ENCODE measurements at regions not wholly inside any gene's neighbourhood (a gene's known extent, or its start where the extent isn't known, plus 50 kb on each side); places are given as distances from the start of the nearest gene placed in this dataset.

- no peaks in the 10 kb centered on the region for H3K9me3 ChIP-seq (ENCODE audit: control insufficient read depth, low read length, poor library complexity, severe bottlenecking)
- Mint-ChIP-seq H3K27ac (no peak overlapping the region), H3K4me3 (no peak overlapping the region), H3K27me3 (no peaks in the 10 kb centered on the region), H3K36me3 (ENCODE audit: low read depth) (no peaks in the 10 kb centered on the region), H3K4me1 (no peaks in the 10 kb centered on the region)
- no peak for DNase-seq
- ATAC-seq = no peak
These were observed 326.4 kb downstream of the MEI4 start for GRCh38 chr6:77979204-77979603.

GRCh38 chr6:77986380-77987034 lies 333.7 kb downstream of the MEI4 start:
- no peaks in the 10 kb centered on the region for H3K4me1 Mint-ChIP-seq
- H3K9me3 ChIP-seq (ENCODE audit: control insufficient read depth, low read length, poor library complexity, severe bottlenecking) = no peaks in the 10 kb centered on the region
- no peak for DNase-seq
- no peak for ATAC-seq
- no peak overlapping the region for H3K27ac Mint-ChIP-seq
- no peak overlapping the region for H3K4me3 Mint-ChIP-seq
- no peaks in the 10 kb centered on the region for H3K36me3 Mint-ChIP-seq (ENCODE audit: low read depth)
- H3K27me3 Mint-ChIP-seq = no peaks in the 10 kb centered on the region

- DNase-seq (no peak), ATAC-seq (no peak)
- Mint-ChIP-seq H3K27ac (no peak overlapping the region), H3K27me3 (no peaks in the 10 kb centered on the region), H3K4me1 (no peaks in the 10 kb centered on the region), H3K4me3 (no peak overlapping the region), H3K36me3 (ENCODE audit: low read depth) (no peaks in the 10 kb centered on the region)
- H3K9me3 ChIP-seq (ENCODE audit: control insufficient read depth, low read length, poor library complexity, severe bottlenecking) = no peaks in the 10 kb centered on the region
These were observed 334.2 kb downstream of the MEI4 start for GRCh38 chr6:77987035-77987384.

GRCh38 chr6:78010130-78010529 lies 357.3 kb downstream of the MEI4 start:
- Mint-ChIP-seq H3K36me3 (ENCODE audit: low read depth) (no peaks in the 10 kb centered on the region), H3K4me1 (no peaks in the 10 kb centered on the region), H3K27me3 (no peaks in the 10 kb centered on the region), H3K27ac (no peak overlapping the region), H3K4me3 (no peak overlapping the region)
- no peak for DNase-seq
- H3K9me3 ChIP-seq (ENCODE audit: control insufficient read depth, low read length, poor library complexity, severe bottlenecking) = no peaks in the 10 kb centered on the region
- ATAC-seq = no peak

DNA sequence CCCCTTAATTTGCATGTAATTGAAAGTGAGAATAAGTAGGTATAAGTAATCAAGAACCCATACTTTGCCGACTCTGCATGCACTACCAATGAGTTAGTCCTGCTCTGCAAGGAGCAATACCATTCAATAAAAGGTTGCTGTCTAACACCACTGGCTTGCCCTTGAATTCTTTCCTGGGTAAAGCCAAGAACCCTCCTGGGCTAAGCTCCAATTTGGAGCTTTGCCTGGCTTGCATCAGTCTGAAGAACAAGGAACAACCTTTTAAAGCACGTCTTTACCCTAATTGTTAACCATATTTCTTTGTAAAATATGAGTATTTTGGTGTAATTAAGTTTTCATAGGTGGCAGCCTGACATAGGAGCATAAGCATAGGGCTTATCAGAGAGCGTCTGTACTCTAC lies 367.7 kb downstream of the MEI4 start:
- DNase-seq (no peak), ATAC-seq (no peak)
- H3K9me3 ChIP-seq (ENCODE audit: control insufficient read depth, low read length, poor library complexity, severe bottlenecking) = no peaks in the 10 kb centered on the region
- Mint-ChIP-seq H3K4me3 (no peak overlapping the region), H3K4me1 (no peaks in the 10 kb centered on the region), H3K27ac (no peak overlapping the region), H3K36me3 (ENCODE audit: low read depth) (no peaks in the 10 kb centered on the region), H3K27me3 (no peaks in the 10 kb centered on the region)

DNA sequence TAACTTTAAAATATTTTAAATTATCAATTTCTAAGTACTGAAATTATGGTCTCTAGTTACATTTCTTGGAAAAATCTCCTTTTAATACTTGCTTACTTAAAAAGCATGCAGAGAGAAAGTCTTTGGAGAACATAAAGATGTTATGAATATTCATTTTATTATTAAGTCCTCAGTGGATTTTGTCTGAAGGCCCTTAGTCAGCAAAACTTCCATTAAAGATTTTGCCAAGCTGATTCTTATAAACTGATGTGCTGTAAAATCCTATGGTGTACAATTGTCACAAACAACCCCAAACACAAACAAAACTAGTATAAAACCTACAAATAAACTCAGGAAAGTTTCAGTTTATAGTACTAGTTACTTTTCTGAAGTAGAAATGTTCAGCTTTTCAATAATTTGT lies 372.7 kb downstream of the MEI4 start:
- no peak overlapping the region for H3K27ac Mint-ChIP-seq
- H3K4me3 Mint-ChIP-seq = no peak overlapping the region
- no peaks in the 10 kb centered on the region for H3K36me3 Mint-ChIP-seq (ENCODE audit: low read depth)
- DNase-seq = no peak
- no peaks in the 10 kb centered on the region for H3K9me3 ChIP-seq (ENCODE audit: control insufficient read depth, low read length, poor library complexity, severe bottlenecking)
- no peak for ATAC-seq
- H3K4me1 Mint-ChIP-seq = no peaks in the 10 kb centered on the region
- no peaks in the 10 kb centered on the region for H3K27me3 Mint-ChIP-seq

GRCh38 chr6:78031228-78031627 lies 378.4 kb downstream of the MEI4 start:
- Mint-ChIP-seq H3K27me3 (no peaks in the 10 kb centered on the region), H3K4me3 (no peak overlapping the region), H3K36me3 (ENCODE audit: low read depth) (no peaks in the 10 kb centered on the region), H3K4me1 (no peaks in the 10 kb centered on the region), H3K27ac (no peak overlapping the region)
- no peak for ATAC-seq
- DNase-seq = no peak
- H3K9me3 ChIP-seq (ENCODE audit: control insufficient read depth, low read length, poor library complexity, severe bottlenecking) = no peaks in the 10 kb centered on the region

- Mint-ChIP-seq H3K4me1 (no peaks in the 10 kb centered on the region), H3K36me3 (ENCODE audit: low read depth) (no peaks in the 10 kb centered on the region), H3K4me3 (no peak overlapping the region), H3K27me3 (no peaks in the 10 kb centered on the region), H3K27ac (no peak overlapping the region)
- no peaks in the 10 kb centered on the region for H3K9me3 ChIP-seq (ENCODE audit: control insufficient read depth, low read length, poor library complexity, severe bottlenecking)
- DNase-seq (no peak), ATAC-seq (no peak)
These were observed 406.3 kb downstream of the MEI4 start for GRCh38 chr6:78059171-78059570.

DNA sequence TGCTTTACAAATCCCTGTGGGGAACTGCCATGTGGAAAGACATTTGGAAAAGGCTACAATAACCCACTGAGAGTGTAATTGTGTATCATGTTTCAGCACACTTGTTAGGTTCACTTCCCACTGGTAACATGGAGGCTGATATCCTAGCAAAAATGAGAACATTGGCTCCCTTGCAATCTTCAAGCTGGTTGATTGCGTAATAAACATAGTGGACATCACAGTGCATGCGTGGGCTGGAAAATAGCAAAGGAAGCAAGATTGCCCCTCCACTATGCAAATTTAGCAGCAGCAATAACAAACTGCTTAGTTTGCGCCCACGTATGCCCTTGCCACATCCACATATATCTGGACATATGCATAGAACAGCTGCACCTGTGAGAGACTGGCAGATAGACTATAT lies 410.2 kb downstream of the MEI4 start:
- Mint-ChIP-seq H3K4me1 (no peaks in the 10 kb centered on the region), H3K36me3 (ENCODE audit: low read depth) (no peaks in the 10 kb centered on the region), H3K4me3 (no peak overlapping the region), H3K27me3 (no peaks in the 10 kb centered on the region), H3K27ac (no peak overlapping the region)
- no peak for ATAC-seq
- no peaks in the 10 kb centered on the region for H3K9me3 ChIP-seq (ENCODE audit: control insufficient read depth, low read length, poor library complexity, severe bottlenecking)
- DNase-seq = no peak

DNA sequence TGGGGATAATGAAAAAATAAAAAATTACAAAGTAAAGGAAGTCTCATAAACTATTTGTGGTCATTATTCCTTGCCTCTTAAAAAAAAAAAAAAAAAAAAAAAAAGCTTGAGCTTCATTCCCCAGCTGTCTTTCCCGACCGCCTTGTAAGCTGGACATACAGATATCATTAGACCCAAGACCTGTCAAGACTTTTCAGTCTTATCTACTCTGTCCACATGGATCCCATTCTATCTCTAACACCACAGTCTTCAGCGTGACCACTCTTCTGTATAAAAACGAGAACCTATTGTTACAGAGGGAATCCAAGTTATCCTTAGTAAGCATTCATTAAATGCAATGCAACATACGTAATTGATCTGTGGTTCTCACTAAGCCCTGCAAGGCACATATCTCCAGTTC lies 423.5 kb downstream of the MEI4 start:
- Mint-ChIP-seq H3K27me3 (no peaks in the 10 kb centered on the region), H3K4me1 (no peaks in the 10 kb centered on the region), H3K4me3 (no peak overlapping the region), H3K27ac (no peak overlapping the region), H3K36me3 (ENCODE audit: low read depth) (no peaks in the 10 kb centered on the region)
- ATAC-seq = no peak
- DNase-seq = no peak
- H3K9me3 ChIP-seq (ENCODE audit: control insufficient read depth, low read length, poor library complexity, severe bottlenecking) = no peaks in the 10 kb centered on the region

DNA sequence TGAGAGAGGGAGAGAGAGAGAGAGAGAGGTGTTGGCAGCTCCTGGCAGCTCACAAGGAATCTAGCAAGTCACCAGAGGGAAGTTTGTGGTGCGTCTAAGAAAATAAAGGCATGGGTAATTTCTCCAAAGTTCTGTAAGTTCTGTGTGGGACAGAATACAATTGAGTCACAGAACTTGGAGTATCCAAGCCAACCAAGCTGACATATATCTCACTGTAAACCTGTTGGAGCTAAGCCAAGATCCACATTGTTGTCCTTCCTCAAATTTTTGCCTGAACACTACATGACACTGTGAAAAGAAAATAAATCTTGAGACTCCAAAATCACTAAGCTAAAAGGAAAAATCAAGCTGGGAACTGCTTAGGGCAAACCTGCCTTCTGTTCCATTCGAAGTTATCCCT lies 436.7 kb downstream of the MEI4 start:
- no peaks in the 10 kb centered on the region for H3K4me1 Mint-ChIP-seq
- H3K4me3 Mint-ChIP-seq = no peak overlapping the region
- H3K36me3 Mint-ChIP-seq (ENCODE audit: low read depth) = no peaks in the 10 kb centered on the region
- DNase-seq (no peak), ATAC-seq (no peak)
- H3K27ac Mint-ChIP-seq = no peak overlapping the region
- no peaks in the 10 kb centered on the region for H3K9me3 ChIP-seq (ENCODE audit: control insufficient read depth, low read length, poor library complexity, severe bottlenecking)
- H3K27me3 Mint-ChIP-seq = no peaks in the 10 kb centered on the region

GRCh38 chr6:78093906-78094305 lies 441.1 kb downstream of the MEI4 start:
- ATAC-seq (no peak), DNase-seq (no peak)
- H3K9me3 ChIP-seq (ENCODE audit: control insufficient read depth, low read length, poor library complexity, severe bottlenecking) = no peaks in the 10 kb centered on the region
- Mint-ChIP-seq H3K27me3 (no peaks in the 10 kb centered on the region), H3K36me3 (ENCODE audit: low read depth) (no peaks in the 10 kb centered on the region), H3K4me1 (no peaks in the 10 kb centered on the region), H3K27ac (no peak overlapping the region), H3K4me3 (no peak overlapping the region)

- no peak for DNase-seq
- Mint-ChIP-seq H3K4me1 (no peaks in the 10 kb centered on the region), H3K36me3 (ENCODE audit: low read depth) (no peaks in the 10 kb centered on the region), H3K27ac (no peak overlapping the region), H3K4me3 (no peak overlapping the region), H3K27me3 (no peaks in the 10 kb centered on the region)
- H3K9me3 ChIP-seq (ENCODE audit: control insufficient read depth, low read length, poor library complexity, severe bottlenecking) = no peaks in the 10 kb centered on the region
- no peak for ATAC-seq
These were observed 448.5 kb downstream of the MEI4 start for GRCh38 chr6:78101387-78101786.

DNA sequence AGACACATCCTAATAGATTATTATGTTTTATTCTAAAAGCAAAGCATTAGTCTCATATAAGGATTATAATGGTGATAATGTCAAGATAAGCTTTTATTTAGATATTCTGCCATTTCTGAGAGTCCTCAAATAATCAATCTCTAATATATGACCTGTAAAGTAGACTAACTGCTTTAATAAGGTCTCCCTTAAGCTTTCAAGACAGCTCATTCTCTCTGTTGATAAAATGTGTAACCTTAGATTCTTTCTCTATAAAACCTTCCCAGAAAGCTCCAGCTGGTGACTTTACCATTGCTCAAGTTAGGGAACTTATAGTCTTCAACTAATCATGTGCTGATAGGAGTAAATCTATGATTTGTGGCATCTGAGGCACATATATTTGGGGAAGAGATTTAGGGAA lies 457.8 kb downstream of the MEI4 start:
- H3K27ac Mint-ChIP-seq = no peak overlapping the region
- ATAC-seq (no peak), DNase-seq (no peak)
- no peaks in the 10 kb centered on the region for H3K9me3 ChIP-seq (ENCODE audit: control insufficient read depth, low read length, poor library complexity, severe bottlenecking)
- no peak overlapping the region for H3K4me3 Mint-ChIP-seq
- H3K36me3 Mint-ChIP-seq (ENCODE audit: low read depth) = no peaks in the 10 kb centered on the region
- no peaks in the 10 kb centered on the region for H3K4me1 Mint-ChIP-seq
- H3K27me3 Mint-ChIP-seq = no peaks in the 10 kb centered on the region
